ENCODE measurements at regions not wholly inside any gene's neighbourhood (a gene's known extent, or its start where the extent isn't known, plus 50 kb on each side); places are given as distances from the start of the nearest gene placed in this dataset.

DNA sequence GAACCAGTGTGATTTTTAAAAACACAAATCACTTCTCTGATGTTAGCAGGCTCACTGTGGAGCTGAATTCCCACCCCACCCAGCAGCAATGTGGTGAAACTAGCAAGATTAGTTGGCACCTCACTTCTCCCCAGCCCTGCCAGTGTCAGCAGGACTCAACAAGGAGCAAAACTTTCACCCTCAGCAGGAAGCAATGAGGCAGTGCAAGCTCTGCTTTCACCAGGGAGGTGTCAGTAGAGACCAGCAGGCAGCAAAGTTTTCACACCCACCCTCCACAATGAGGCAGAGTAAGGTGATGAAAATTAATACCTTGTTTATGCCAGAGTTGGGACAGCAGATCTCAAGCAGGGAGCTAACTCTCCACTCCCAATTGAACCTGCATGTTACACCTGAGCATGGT, 565.0 kb downstream of the CETN3 start:
- Histone ChIP-seq H3K4me1 (no peaks in the 10 kb centered on the region), H3K4me3 (no peak overlapping the region), H3K9me3 (no peaks in the 10 kb centered on the region), H3K27me3 (no peaks in the 10 kb centered on the region), H3K36me3 (no peaks in the 10 kb centered on the region), H3K27ac (no peak overlapping the region)
- TF ChIP-seq, protein P1, sequence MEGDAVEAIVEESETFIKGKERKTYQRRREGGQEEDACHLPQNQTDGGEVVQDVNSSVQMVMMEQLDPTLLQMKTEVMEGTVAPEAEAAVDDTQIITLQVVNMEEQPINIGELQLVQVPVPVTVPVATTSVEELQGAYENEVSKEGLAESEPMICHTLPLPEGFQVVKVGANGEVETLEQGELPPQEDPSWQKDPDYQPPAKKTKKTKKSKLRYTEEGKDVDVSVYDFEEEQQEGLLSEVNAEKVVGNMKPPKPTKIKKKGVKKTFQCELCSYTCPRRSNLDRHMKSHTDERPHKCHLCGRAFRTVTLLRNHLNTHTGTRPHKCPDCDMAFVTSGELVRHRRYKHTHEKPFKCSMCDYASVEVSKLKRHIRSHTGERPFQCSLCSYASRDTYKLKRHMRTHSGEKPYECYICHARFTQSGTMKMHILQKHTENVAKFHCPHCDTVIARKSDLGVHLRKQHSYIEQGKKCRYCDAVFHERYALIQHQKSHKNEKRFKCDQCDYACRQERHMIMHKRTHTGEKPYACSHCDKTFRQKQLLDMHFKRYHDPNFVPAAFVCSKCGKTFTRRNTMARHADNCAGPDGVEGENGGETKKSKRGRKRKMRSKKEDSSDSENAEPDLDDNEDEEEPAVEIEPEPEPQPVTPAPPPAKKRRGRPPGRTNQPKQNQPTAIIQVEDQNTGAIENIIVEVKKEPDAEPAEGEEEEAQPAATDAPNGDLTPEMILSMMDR (IDR thresholded peaks at IDR 0.05) = no peak
- intact Hi-C loops (cut with DNase I) = no loop called here
- DNase-seq = no peak
- ATAC-seq = no peak

DNA sequence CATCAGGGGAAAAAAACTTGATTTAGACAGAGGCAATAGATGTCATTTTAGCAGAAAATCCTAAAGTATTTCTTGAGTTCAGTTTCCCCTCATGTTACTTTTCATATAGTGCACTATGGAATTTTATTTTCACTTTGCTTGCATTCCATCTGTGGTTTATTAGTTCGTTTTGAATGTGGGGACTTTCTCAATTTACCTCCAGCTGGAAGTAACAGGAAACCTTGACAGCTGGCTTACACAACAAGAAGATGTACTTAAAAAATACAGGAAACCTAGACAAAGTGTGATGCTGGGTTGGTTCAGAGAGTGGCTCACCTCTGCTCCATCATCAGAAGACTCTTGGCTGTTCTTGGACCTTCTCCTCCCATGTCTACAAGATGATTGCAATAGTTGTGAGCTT, 567.0 kb downstream of the CETN3 start:
- H3K27ac ChIP-seq = no peak overlapping the region
- intact Hi-C loops (cut with DNase I) = no loop called here
- H3K36me3 ChIP-seq = no peaks in the 10 kb centered on the region
- TF ChIP-seq, protein P1 (IDR thresholded peaks at IDR 0.05) = no peak
- no peak for DNase-seq
- no peak overlapping the region for H3K4me3 ChIP-seq
- H3K27me3 ChIP-seq = no peaks in the 10 kb centered on the region
- H3K4me1 ChIP-seq = no peaks in the 10 kb centered on the region
- ATAC-seq = no peak
- H3K9me3 ChIP-seq = no peaks in the 10 kb centered on the region

DNA sequence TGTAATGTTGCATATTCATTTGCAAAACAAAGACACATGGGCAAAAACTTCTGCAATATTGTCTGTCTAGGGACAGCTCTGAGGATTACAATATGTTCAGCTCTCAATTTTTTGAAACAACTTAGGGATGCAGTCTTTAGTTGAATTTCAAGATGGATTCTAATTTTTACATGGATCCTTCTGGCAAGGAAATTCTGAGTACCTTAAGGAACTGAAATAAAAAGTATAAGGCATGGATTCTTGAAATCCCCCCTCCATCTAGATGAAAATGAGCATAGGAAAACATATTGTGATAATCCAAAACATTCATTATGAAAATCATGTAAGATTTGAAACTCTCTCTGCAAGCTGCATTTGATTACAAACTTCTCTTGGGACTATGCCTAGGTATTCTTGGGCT, 568.6 kb downstream of the CETN3 start:
- Histone ChIP-seq H3K36me3 (no peaks in the 10 kb centered on the region), H3K9me3 (no peaks in the 10 kb centered on the region), H3K4me1 (no peaks in the 10 kb centered on the region), H3K4me3 (no peak overlapping the region), H3K27me3 (no peaks in the 10 kb centered on the region), H3K27ac (no peak overlapping the region)
- no peak for ATAC-seq
- intact Hi-C loops (cut with DNase I) = no loop called here
- TF ChIP-seq, protein P1 (IDR thresholded peaks at IDR 0.05) = no peak
- no peak for DNase-seq

DNA sequence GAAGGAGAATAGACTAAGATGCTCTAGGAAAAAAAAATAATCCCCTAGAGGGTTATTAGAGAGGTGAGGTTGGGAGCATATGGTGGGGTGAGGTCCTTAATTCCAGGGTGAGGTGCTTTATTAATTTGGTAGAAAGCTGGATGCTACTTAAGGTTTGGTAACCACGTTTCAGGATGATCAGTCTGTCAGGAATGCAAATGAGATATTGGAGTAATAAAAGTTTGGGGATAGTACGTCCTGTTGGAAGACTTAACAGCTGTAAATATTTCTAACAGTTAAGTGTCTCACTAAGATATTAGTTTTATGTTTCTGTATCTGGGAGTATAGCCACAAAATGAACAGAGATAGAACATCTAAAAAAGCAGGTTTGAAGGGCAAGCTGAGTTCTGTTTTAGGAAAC, 578.9 kb downstream of the CETN3 start:
- H3K4me3 ChIP-seq = no peak overlapping the region
- no peaks in the 10 kb centered on the region for H3K9me3 ChIP-seq
- no peak for ATAC-seq
- no peaks in the 10 kb centered on the region for H3K36me3 ChIP-seq
- TF ChIP-seq, protein P1 (IDR thresholded peaks at IDR 0.05) = no peak
- H3K27ac ChIP-seq = no peak overlapping the region
- intact Hi-C loops (cut with DNase I) = no loop called here
- no peaks in the 10 kb centered on the region for H3K27me3 ChIP-seq
- no peaks in the 10 kb centered on the region for H3K4me1 ChIP-seq
- no peak for DNase-seq

DNA sequence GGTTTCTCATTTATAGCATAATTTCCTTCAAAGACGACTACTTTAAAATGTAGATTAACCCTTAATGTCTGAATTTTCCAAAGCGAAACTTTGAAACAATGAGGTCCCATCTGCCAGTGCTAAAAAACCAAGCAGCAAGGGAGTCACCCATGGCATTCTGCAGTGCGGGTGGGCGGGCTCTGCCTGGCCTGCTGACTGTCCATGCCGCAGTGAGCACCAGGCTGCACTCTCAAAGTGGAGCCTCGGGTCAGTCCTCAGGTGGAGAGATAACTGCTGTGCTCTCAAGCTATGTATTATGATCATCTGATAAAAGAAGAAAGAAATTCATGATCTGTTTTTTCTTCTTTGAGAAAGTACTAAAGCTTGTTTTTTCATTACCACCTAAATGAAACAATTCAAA, 581.6 kb downstream of the CETN3 start:
- Histone ChIP-seq H3K4me3 (no peak overlapping the region), H3K27ac (no peak overlapping the region)

DNA sequence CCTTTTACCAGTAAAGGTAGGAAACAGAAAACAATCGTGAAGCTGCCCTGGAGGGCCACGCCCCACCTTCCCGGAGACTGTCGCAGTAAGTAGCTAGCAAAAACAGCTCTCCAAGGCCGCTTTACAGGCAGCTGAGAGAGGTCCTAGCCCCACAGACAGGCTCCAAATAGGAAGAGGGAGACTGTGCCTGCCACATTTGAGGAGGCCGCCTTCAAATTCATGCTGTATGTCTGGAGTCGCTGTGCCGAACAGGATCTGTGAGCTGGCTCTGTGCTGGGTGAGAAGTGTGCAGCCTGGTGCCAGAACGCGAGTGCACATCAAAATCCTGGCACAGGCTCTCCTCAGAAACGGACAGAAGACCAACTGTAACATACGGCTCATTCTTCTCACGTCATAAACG, 582.2 kb downstream of the CETN3 start:
- ATAC-seq (no peak), DNase-seq (no peak)
- intact Hi-C loops (cut with DNase I) = no loop called here
- Histone ChIP-seq H3K4me3 (no peak overlapping the region), H3K27ac (no peak overlapping the region), H3K9me3 (no peaks in the 10 kb centered on the region), H3K36me3 (no peaks in the 10 kb centered on the region), H3K4me1 (no peaks in the 10 kb centered on the region), H3K27me3 (no peaks in the 10 kb centered on the region)
- TF ChIP-seq, protein P1 (IDR thresholded peaks at IDR 0.05) = no peak

More for the DNA sequence above, 581.6 kb downstream of the CETN3 start:
- Histone ChIP-seq H3K4me1 (no peaks in the 10 kb centered on the region), H3K27me3 (no peaks in the 10 kb centered on the region), H3K36me3 (no peaks in the 10 kb centered on the region), H3K9me3 (no peaks in the 10 kb centered on the region)
- no peak for DNase-seq
- intact Hi-C loops (cut with DNase I) = no loop called here
- TF ChIP-seq, protein P1 (IDR thresholded peaks at IDR 0.05) = no peak
- no peak for ATAC-seq
